ENCODE measurements at regions not wholly inside any gene's neighbourhood (a gene's known extent, or its start where the extent isn't known, plus 50 kb on each side); places are given as distances from the start of the nearest gene placed in this dataset.

DNA sequence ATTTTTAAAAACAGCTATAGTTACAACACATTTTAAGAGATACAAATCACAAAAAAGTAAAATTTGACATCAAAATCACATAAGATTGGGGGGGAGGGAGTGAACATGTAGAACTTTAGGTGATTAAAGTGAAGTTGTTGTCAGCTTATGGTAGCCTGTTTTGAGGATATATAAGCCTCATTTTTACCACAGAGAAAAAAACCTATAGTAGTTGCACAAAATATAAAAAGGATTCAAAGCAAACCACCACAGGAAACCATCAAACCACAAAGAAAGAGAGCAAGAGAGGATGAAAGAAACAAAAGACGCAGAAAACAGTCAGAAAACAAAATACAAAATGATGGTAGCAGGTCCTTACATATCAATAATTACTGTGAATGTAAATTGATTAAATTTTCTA, 291.9 kb upstream of the DEPDC1 start:
- Histone ChIP-seq H3K27me3 (no peaks in the 10 kb centered on the region), H3K9me3 (no peaks in the 10 kb centered on the region), H3K36me3 (no peaks in the 10 kb centered on the region), H3K4me1 (no peaks in the 10 kb centered on the region), H3K4me3 (no peak overlapping the region), H3K27ac (no peak overlapping the region)
- no peak for ATAC-seq
- 90 to 100% methylated on average over 1 of the region's 1 CpG for WGBS, 2 donors (ENCODE audit: low coverage in 1 of 2)
- TF ChIP-seq POLR2AphosphoS5 (IDR thresholded peaks at IDR 0.05): no peak
- TF ChIP-seq, protein P1, sequence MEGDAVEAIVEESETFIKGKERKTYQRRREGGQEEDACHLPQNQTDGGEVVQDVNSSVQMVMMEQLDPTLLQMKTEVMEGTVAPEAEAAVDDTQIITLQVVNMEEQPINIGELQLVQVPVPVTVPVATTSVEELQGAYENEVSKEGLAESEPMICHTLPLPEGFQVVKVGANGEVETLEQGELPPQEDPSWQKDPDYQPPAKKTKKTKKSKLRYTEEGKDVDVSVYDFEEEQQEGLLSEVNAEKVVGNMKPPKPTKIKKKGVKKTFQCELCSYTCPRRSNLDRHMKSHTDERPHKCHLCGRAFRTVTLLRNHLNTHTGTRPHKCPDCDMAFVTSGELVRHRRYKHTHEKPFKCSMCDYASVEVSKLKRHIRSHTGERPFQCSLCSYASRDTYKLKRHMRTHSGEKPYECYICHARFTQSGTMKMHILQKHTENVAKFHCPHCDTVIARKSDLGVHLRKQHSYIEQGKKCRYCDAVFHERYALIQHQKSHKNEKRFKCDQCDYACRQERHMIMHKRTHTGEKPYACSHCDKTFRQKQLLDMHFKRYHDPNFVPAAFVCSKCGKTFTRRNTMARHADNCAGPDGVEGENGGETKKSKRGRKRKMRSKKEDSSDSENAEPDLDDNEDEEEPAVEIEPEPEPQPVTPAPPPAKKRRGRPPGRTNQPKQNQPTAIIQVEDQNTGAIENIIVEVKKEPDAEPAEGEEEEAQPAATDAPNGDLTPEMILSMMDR (IDR thresholded peaks at IDR 0.05): no peak
- no peak for TF ChIP-seq EP300 (IDR thresholded peaks at IDR 0.05)
- TF ChIP-seq POLR2A (IDR thresholded peaks at IDR 0.05): no peak

DNA sequence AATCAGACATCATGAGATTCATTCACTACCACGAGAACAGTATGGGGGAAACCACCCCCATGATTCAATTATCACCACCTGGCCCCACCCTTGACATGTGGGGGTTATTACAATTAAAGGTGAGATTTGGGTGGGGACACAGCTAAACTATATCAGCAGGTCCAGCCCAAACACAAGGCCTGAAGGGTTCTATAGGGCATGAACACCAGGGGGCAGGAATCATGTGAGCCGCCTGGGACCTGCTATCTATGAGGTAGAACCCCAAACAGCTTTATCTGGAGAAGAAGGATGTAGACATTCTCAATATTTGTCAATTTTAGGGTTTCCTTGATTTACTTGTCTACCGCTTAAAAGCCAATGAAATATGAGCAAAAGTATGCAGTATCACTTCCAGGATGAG, 294.9 kb upstream of the DEPDC1 start:
- TF ChIP-seq, protein P1 (IDR thresholded peaks at IDR 0.05): no peak
- TF ChIP-seq POLR2A (IDR thresholded peaks at IDR 0.05) (no peak), POLR2AphosphoS5 (IDR thresholded peaks at IDR 0.05) (no peak), EP300 (IDR thresholded peaks at IDR 0.05) (no peak)
- 100% methylated on average over 2 of the region's 3 CpGs for WGBS, 2 donors (ENCODE audit: low coverage in 1 of 2)
- H3K27ac ChIP-seq: no peak overlapping the region
- H3K27me3 ChIP-seq: no peaks in the 10 kb centered on the region
- no peaks in the 10 kb centered on the region for H3K36me3 ChIP-seq
- no peaks in the 10 kb centered on the region for H3K9me3 ChIP-seq
- ATAC-seq: no peak
- no peaks in the 10 kb centered on the region for H3K4me1 ChIP-seq
- no peak overlapping the region for H3K4me3 ChIP-seq

DNA sequence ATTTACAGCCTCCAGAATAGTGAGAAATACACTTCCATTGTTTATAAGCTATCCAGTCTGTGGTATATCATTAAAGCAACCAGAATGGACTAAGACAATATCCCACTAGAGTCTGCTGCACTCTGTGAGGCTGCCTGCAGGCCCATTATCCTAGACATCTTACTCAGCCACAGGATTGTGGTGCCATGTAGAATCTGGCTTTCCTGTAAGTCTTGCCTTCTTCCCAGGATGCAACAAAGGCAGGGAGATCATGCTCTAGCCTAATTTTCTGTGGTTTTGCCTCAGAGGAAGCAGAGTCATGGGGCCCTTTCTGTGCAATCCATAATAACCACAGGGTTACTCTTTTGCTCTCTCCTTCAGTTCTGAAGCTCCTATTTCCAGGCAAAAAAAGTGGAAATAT, 299.1 kb upstream of the DEPDC1 start:
- Histone ChIP-seq H3K36me3 (no peaks in the 10 kb centered on the region), H3K4me1 (peaks cover 0 to 6% (median 0%) of the 10 kb centered on the region in 3 donors), H3K4me3 (no peak overlapping the region), H3K27me3 (no peaks in the 10 kb centered on the region), H3K9me3 (no peaks in the 10 kb centered on the region), H3K27ac (no peak overlapping the region)
- TF ChIP-seq EP300 (IDR thresholded peaks at IDR 0.05) (no peak), POLR2A (IDR thresholded peaks at IDR 0.05) (no peak), POLR2AphosphoS5 (IDR thresholded peaks at IDR 0.05) (no peak)
- TF ChIP-seq, protein P1 (IDR thresholded peaks at IDR 0.05): no peak
- no peak for ATAC-seq

DNA sequence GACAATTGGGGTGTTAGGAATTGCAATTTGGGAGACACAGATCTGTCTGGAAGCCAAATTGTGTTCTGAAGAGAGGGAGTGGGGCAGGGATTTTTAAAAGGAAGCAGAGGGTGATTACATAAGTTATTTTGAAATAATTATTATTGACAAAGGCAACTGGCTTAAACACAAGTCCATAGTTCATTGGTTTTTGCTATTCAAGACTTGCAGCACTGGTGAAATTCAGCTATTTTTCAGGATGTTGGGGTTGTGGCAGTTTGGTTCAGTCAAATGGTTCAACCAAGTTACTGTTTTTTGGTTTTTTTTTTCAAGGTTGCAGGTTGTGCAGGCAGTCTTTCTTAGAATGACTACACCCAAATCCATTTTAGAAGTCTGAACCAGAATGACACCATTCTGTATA, 300.0 kb upstream of the DEPDC1 start:
- Histone ChIP-seq H3K4me3 (no peak overlapping the region), H3K9me3 (no peaks in the 10 kb centered on the region), H3K27ac (no peak overlapping the region), H3K4me1 (peaks cover 0 to 6% (median 0%) of the 10 kb centered on the region in 3 donors), H3K27me3 (no peaks in the 10 kb centered on the region), H3K36me3 (no peaks in the 10 kb centered on the region)
- TF ChIP-seq POLR2AphosphoS5 (IDR thresholded peaks at IDR 0.05): no peak
- TF ChIP-seq EP300 (IDR thresholded peaks at IDR 0.05): no peak
- no peak for TF ChIP-seq POLR2A (IDR thresholded peaks at IDR 0.05)
- TF ChIP-seq, protein P1 (IDR thresholded peaks at IDR 0.05): no peak
- no peak for ATAC-seq

DNA sequence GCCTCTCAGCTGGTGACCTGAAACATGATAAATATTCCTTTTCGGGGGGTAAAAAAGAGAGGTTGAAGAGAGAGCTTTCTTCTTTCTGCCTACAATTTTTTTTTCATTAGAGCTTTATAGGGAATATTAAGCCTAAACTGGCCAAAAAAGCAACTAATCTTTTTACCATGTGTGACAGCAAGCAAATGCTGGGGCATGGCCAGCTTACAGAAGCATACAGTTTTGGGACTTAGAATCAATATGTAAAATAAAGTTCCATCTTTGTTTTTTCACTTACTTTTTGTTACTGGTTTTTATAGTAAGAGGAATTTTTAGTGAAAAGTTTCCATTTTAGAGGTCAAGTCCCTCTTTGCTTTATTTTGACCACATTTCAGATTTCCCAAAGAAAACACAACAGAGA, 301.2 kb upstream of the DEPDC1 start:
- 85 to 87% methylated on average over 1 of the region's 1 CpG for WGBS, 2 donors (ENCODE audit: low coverage in 1 of 2)
- Histone ChIP-seq H3K27ac (no peak overlapping the region), H3K36me3 (no peaks in the 10 kb centered on the region), H3K4me3 (no peak overlapping the region), H3K9me3 (no peaks in the 10 kb centered on the region), H3K4me1 (peaks cover 0 to 6% (median 0%) of the 10 kb centered on the region in 3 donors), H3K27me3 (no peaks in the 10 kb centered on the region)
- TF ChIP-seq POLR2A (IDR thresholded peaks at IDR 0.05) (no peak), EP300 (IDR thresholded peaks at IDR 0.05) (no peak), POLR2AphosphoS5 (IDR thresholded peaks at IDR 0.05) (no peak)
- TF ChIP-seq, protein P1 (IDR thresholded peaks at IDR 0.05): no peak
- ATAC-seq: no peak

Measured in gastroesophageal sphincter (tissue), 4 donors.